GM12873 (cell line): ENCODE measurements at regions not wholly inside any gene's neighbourhood (a gene's known extent, or its start where the extent isn't known, plus 50 kb on each side); places are given as distances from the start of the nearest gene placed in this dataset.

ENCODE experiments used
- CTCF ChIP-seq: IDR thresholded peaks from 2 replicates; pipeline ENCODE4 v1.5.1; 2012; ENCODE audit warnings: low read depth, mild to moderate bottlenecking, moderate library complexity, low read length, control low read depth; ENCODE audit not compliant: insufficient read depth; ENCODE audit errors: missing control alignments

- no peak for TF ChIP-seq CTCF
Observed at GRCh38 chr6:33915134-33915533, 111.3 kb upstream of the MLN start.

GRCh38 chr6:33914645-33915044 is 110.8 kb upstream of the MLN start:
- TF ChIP-seq CTCF: no peak

- no peak for TF ChIP-seq CTCF
Observed at GRCh38 chr6:33912195-33912594, 108.4 kb upstream of the MLN start.

GRCh38 chr6:33911488-33911887 is 107.7 kb upstream of the MLN start:
- TF ChIP-seq CTCF: no peak

- TF ChIP-seq CTCF: no peak
Observed at GRCh38 chr6:33910594-33910993, 106.8 kb upstream of the MLN start.

- TF ChIP-seq CTCF: no peak
Observed at GRCh38 chr6:33909737-33910136, 105.9 kb upstream of the MLN start.

- TF ChIP-seq CTCF: no peak
Observed at GRCh38 chr6:33908025-33908424, 104.2 kb upstream of the MLN start.
